CD4-positive, alpha-beta T cell (primary cell): ENCODE measurements at regions not wholly inside any gene's neighbourhood (a gene's known extent, or its start where the extent isn't known, plus 50 kb on each side); places are given as distances from the start of the nearest gene placed in this dataset.

ENCODE experiments used
- ATAC-seq: fragments of 200-7000 bp; cut with Tn5 transposase; one replicate; pipeline ENCODE4 v1.10.0; 2022; ENCODE audit warnings: mild to moderate bottlenecking; ENCODE audit not compliant: poor library complexity
- CTCF ChIA-PET: fragments of 350-600 bp; sonication (Branson Sonifier 250); formaldehyde crosslinking; loops from one replicate; lab custom pipeline; 2021; ENCODE audit warnings: antibody characterized with exemption, inconsistent platforms; lab: Charles Lee
- POLR2A ChIA-PET: fragments of 350-600 bp; sonication (Branson Sonifier 250); formaldehyde crosslinking; loops from one replicate; lab custom pipeline; 2021; ENCODE audit warnings: antibody characterized with exemption, inconsistent platforms; lab: Charles Lee
- DNase-seq, 14 experiments: peaks; one replicate each; pipeline ENCODE4 v3.0.0-alpha.2; 2013 to 2020; ENCODE audit warnings: mixed read lengths in 2 of 14
- H3K27ac ChIP-seq, 2 donors: one replicate each; pipeline versions ENCODE4 v1.5.1 to v1.7.0; 2013; ENCODE audit warnings: low read length in 2 of 2, low read depth in 1 of 2, mild to moderate bottlenecking in 1 of 2
- H3K27me3 ChIP-seq, 2 experiments: 1 replicate in 1 of 2; 2 replicates in 1 of 2; pipeline versions ENCODE4 v1.6.1 to v1.7.0; 2013; ENCODE audit warnings: low read length in 2 of 2, control low read depth in 1 of 2, mild to moderate bottlenecking in 1 of 2, moderate library complexity in 1 of 2; ENCODE audit not compliant: insufficient read depth in 2 of 2, control insufficient read depth in 1 of 2
- H3K36me3 ChIP-seq: one replicate; pipeline ENCODE4 v1.6.1; 2013; ENCODE audit warnings: low read length, control low read depth; ENCODE audit not compliant: insufficient read depth
- H3K4me1 ChIP-seq: one replicate; pipeline ENCODE4 v1.6.1; 2013; ENCODE audit warnings: low read length, control low read depth; ENCODE audit not compliant: insufficient read depth
- H3K4me3 ChIP-seq: one replicate; pipeline ENCODE4 v1.5.1; 2013; ENCODE audit warnings: mild to moderate bottlenecking, low read length, moderate library complexity
- H3K9me3 ChIP-seq, 2 experiments: 1 replicate in 1 of 2; 2 replicates in 1 of 2; pipeline versions ENCODE4 v1.6.1 to v1.7.0; 2013; ENCODE audit warnings: low read length in 2 of 2, mild to moderate bottlenecking in 2 of 2, control low read depth in 1 of 2, moderate library complexity in 1 of 2; ENCODE audit not compliant: control insufficient read depth in 1 of 2, insufficient read depth in 1 of 2
- H3K27ac Mint-ChIP-seq: one replicate; pipeline ENCODE4 v1.8.0; 2020; ENCODE audit warnings: mixed read lengths
- H3K27me3 Mint-ChIP-seq: one replicate; pipeline ENCODE4 v1.8.0; 2021; ENCODE audit warnings: mixed read lengths
- H3K36me3 Mint-ChIP-seq: one replicate; pipeline ENCODE4 v1.8.0; 2021; ENCODE audit warnings: low read depth, mixed read lengths
- H3K4me1 Mint-ChIP-seq: one replicate; pipeline ENCODE4 v1.8.0; 2021; ENCODE audit warnings: low read depth, mixed read lengths
- H3K4me3 Mint-ChIP-seq: one replicate; pipeline ENCODE4 v1.8.0; 2020; ENCODE audit warnings: mild to moderate bottlenecking, mixed read lengths
- H3K9me3 Mint-ChIP-seq: one replicate; pipeline ENCODE4 v1.8.0; 2020; ENCODE audit warnings: mixed read lengths
- intact Hi-C, 2 experiments: fragments of 100-400 bp; cut with DNase I in 1 of 2; cut with micrococcal nuclease in 1 of 2; formaldehyde crosslinking; loops; one replicate each; pipeline versions ENCODE4 v1.15.1 to v1.9.0; 2023 to 2025; cut with DNase I, micrococcal nuclease
- TF ChIP-seq, protein P1 (sequence below): fragments of 200-600 bp; IDR thresholded peaks from one replicate; pipeline ENCODE4 v1.8.0; 2022; ENCODE audit warnings: antibody characterized with exemption, mild to moderate bottlenecking

DNA sequence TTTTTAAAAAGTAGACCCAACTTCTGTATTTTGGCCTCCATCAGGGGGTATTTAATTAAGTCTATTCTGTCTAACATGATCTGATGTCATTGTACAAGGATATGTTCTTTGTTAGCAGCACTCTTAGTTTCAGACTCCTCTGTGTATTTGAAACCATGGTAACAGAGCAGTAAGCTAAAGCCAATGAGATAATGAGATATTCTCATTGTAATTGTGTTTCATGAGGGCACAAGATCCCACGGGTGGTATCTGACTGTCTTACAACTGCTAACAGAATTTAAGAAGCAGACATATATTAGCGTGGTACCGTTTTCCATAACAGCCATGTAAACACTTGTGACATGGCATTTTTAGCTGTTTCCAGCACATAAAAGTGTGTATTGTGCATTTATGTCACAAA lies 251.2 kb upstream of the VEPH1 start:
- ChIA-PET POLR2A (no interaction called here), CTCF (no interaction called here)
- Histone ChIP-seq H3K36me3 (no peaks in the 10 kb centered on the region), H3K4me1 (no peaks in the 10 kb centered on the region), H3K27me3 (no peaks in the 10 kb centered on the region), H3K9me3 (peaks cover 0 to 3% of the 10 kb centered on the region in 2 experiments), H3K27ac (no peak overlapping the region), H3K4me3 (no peak overlapping the region)
- ATAC-seq (no peak), DNase-seq (no peak)
- no peak overlapping the region for H3K27ac Mint-ChIP-seq
- H3K4me3 Mint-ChIP-seq = no peak overlapping the region
- H3K9me3 Mint-ChIP-seq = peaks cover 2% of the 10 kb centered on the region
- H3K4me1 Mint-ChIP-seq = no peaks in the 10 kb centered on the region
- no peaks in the 10 kb centered on the region for H3K36me3 Mint-ChIP-seq
- intact Hi-C loops = no loop called here
- TF ChIP-seq, protein P1, sequence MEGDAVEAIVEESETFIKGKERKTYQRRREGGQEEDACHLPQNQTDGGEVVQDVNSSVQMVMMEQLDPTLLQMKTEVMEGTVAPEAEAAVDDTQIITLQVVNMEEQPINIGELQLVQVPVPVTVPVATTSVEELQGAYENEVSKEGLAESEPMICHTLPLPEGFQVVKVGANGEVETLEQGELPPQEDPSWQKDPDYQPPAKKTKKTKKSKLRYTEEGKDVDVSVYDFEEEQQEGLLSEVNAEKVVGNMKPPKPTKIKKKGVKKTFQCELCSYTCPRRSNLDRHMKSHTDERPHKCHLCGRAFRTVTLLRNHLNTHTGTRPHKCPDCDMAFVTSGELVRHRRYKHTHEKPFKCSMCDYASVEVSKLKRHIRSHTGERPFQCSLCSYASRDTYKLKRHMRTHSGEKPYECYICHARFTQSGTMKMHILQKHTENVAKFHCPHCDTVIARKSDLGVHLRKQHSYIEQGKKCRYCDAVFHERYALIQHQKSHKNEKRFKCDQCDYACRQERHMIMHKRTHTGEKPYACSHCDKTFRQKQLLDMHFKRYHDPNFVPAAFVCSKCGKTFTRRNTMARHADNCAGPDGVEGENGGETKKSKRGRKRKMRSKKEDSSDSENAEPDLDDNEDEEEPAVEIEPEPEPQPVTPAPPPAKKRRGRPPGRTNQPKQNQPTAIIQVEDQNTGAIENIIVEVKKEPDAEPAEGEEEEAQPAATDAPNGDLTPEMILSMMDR = no peak
- H3K27me3 Mint-ChIP-seq = no peaks in the 10 kb centered on the region

DNA sequence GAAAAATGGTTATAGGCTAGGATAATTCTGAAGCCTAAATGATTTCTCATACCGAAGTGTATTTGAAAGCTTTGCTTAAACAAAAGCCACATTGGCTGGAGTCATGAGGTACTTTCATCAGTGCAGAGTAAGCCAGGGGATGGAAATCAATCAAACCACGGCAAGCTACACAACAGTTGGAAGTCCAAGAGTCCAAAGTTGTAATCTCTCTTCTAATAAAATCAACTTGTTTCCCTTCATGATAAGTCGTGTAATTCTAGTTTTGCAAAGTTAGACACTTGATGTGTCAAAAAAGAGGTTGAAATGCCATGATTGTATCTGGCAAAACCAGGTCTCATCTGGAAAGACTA lies 250.5 kb upstream of the VEPH1 start:
- H3K4me3 ChIP-seq = no peak overlapping the region
- no peaks in the 10 kb centered on the region for H3K36me3 ChIP-seq
- ATAC-seq (no peak), DNase-seq (no peak)
- Mint-ChIP-seq H3K36me3 (no peaks in the 10 kb centered on the region), H3K27me3 (no peaks in the 10 kb centered on the region), H3K4me3 (no peak overlapping the region), H3K9me3 (peaks cover 2% of the 10 kb centered on the region), H3K27ac (no peak overlapping the region), H3K4me1 (no peaks in the 10 kb centered on the region)
- no peaks in the 10 kb centered on the region for H3K27me3 ChIP-seq
- no peak overlapping the region for H3K27ac ChIP-seq
- peaks cover 0 to 3% of the 10 kb centered on the region in 2 experiments for H3K9me3 ChIP-seq
- ChIA-PET CTCF (no interaction called here), POLR2A (no interaction called here)
- intact Hi-C loops = no loop called here
- no peaks in the 10 kb centered on the region for H3K4me1 ChIP-seq
- TF ChIP-seq, protein P1 = no peak

- H3K9me3 ChIP-seq = peaks cover 0 to 3% of the 10 kb centered on the region in 2 experiments
- no peak overlapping the region for H3K27ac ChIP-seq
- H3K4me1 ChIP-seq = no peaks in the 10 kb centered on the region
- no peaks in the 10 kb centered on the region for H3K27me3 ChIP-seq
- Mint-ChIP-seq H3K27ac (no peak overlapping the region), H3K9me3 (peaks cover 2% of the 10 kb centered on the region), H3K27me3 (no peaks in the 10 kb centered on the region), H3K4me3 (no peak overlapping the region), H3K36me3 (no peaks in the 10 kb centered on the region), H3K4me1 (no peaks in the 10 kb centered on the region)
- TF ChIP-seq, protein P1 = no peak
- ChIA-PET POLR2A (no interaction called here), CTCF (no interaction called here)
- intact Hi-C loops = no loop called here
- DNase-seq = no peak
- H3K36me3 ChIP-seq = no peaks in the 10 kb centered on the region
- ATAC-seq = no peak
- H3K4me3 ChIP-seq = no peak overlapping the region
Measured at GRCh38 chr3:157752956-157753786, 250.0 kb upstream of the VEPH1 start.
